Osteoblast (primary cell): ENCODE measurements at regions not wholly inside any gene's neighbourhood (a gene's known extent, or its start where the extent isn't known, plus 50 kb on each side); places are given as distances from the start of the nearest gene placed in this dataset.

ENCODE experiments used
- DNase-seq: peaks from one replicate; pipeline ENCODE4 v3.0.0; 2011; ENCODE audit warnings: low spot score, mixed read lengths; ENCODE audit not compliant: insufficient read length; ENCODE audit errors: missing footprints
- H2AFZ ChIP-seq: 2 replicates; pipeline ENCODE4 v1.6.0; 2011; ENCODE audit warnings: mild to moderate bottlenecking, low read length
- H3K27ac ChIP-seq: 2 replicates; pipeline ENCODE4 v1.5.1; 2011; ENCODE audit warnings: mild to moderate bottlenecking, low read depth, low read length, moderate library complexity
- H3K27me3 ChIP-seq: 2 replicates; pipeline ENCODE4 v1.6.0; 2012; ENCODE audit warnings: mild to moderate bottlenecking, control low read depth, inconsistent platforms, low read length, moderate library complexity; ENCODE audit not compliant: insufficient read depth
- H3K36me3 ChIP-seq: 2 replicates; pipeline ENCODE4 v1.5.1; 2011; ENCODE audit warnings: mild to moderate bottlenecking, low read length, control low read depth, moderate library complexity; ENCODE audit not compliant: insufficient read depth
- H3K4me1 ChIP-seq: 2 replicates; pipeline ENCODE4 v1.5.1; 2011; ENCODE audit warnings: mild to moderate bottlenecking, low read length, control low read depth, moderate library complexity; ENCODE audit not compliant: insufficient read depth
- H3K4me2 ChIP-seq: 2 replicates; pipeline ENCODE4 v1.6.0; 2011; ENCODE audit warnings: mild to moderate bottlenecking, low read length; ENCODE audit not compliant: insufficient read depth
- H3K4me3 ChIP-seq: fragments of 200-600 bp; sonication (generic); 3 replicates; pipeline ENCODE4 v1.5.1; 2012; ENCODE audit warnings: mild to moderate bottlenecking, low read length, inconsistent platforms; ENCODE audit not compliant: insufficient read depth
- H3K79me2 ChIP-seq: 2 replicates; pipeline ENCODE4 v1.6.0; 2012; ENCODE audit warnings: mild to moderate bottlenecking, low read length, control low read depth, inconsistent platforms; ENCODE audit not compliant: insufficient read depth
- H3K9me3 ChIP-seq: 2 replicates; pipeline ENCODE4 v1.5.1; 2011; ENCODE audit warnings: low read depth, low read length, control low read depth
- H4K20me1 ChIP-seq: 2 replicates; pipeline ENCODE4 v1.6.0; 2012; ENCODE audit warnings: mild to moderate bottlenecking, low read length, control low read depth; ENCODE audit not compliant: insufficient read depth
- CTCF ChIP-seq: IDR thresholded peaks from 2 replicates; pipeline ENCODE4 v1.5.1; 2011; ENCODE audit warnings: mild to moderate bottlenecking, low read depth, low read length, moderate library complexity; ENCODE audit errors: extremely low read depth

GRCh38 chr9:7906783-7907550 is 107.4 kb upstream of the DMAC1 start:
- Histone ChIP-seq H4K20me1 (no peaks in the 10 kb centered on the region), H3K4me3 (no peak overlapping the region), H3K4me1 (no peaks in the 10 kb centered on the region), H3K4me2 (no peak overlapping the region), H3K79me2 (no peaks in the 10 kb centered on the region), H3K9me3 (no peaks in the 10 kb centered on the region), H3K27me3 (no peaks in the 10 kb centered on the region), H3K27ac (no peak overlapping the region), H3K36me3 (no peaks in the 10 kb centered on the region), H2AFZ (no peak overlapping the region)
- DNase-seq: no peak
- no peak for TF ChIP-seq CTCF

- no peaks in the 10 kb centered on the region for H3K27me3 ChIP-seq
- no peaks in the 10 kb centered on the region for H3K4me1 ChIP-seq
- H2AFZ ChIP-seq: no peak overlapping the region
- no peaks in the 10 kb centered on the region for H3K36me3 ChIP-seq
- no peaks in the 10 kb centered on the region for H3K9me3 ChIP-seq
- H3K79me2 ChIP-seq: no peaks in the 10 kb centered on the region
- TF ChIP-seq CTCF: no peak
- no peak overlapping the region for H3K27ac ChIP-seq
- H3K4me2 ChIP-seq: no peak overlapping the region
- no peak for DNase-seq
- no peaks in the 10 kb centered on the region for H4K20me1 ChIP-seq
- no peak overlapping the region for H3K4me3 ChIP-seq
Measured at GRCh38 chr9:7901621-7902020, 102.0 kb upstream of the DMAC1 start.

GRCh38 chr9:7900541-7900940 is 101.0 kb upstream of the DMAC1 start:
- Histone ChIP-seq H2AFZ (no peak overlapping the region), H3K4me3 (no peak overlapping the region), H4K20me1 (no peaks in the 10 kb centered on the region), H3K4me2 (no peak overlapping the region), H3K27me3 (no peaks in the 10 kb centered on the region), H3K4me1 (no peaks in the 10 kb centered on the region), H3K36me3 (no peaks in the 10 kb centered on the region), H3K9me3 (no peaks in the 10 kb centered on the region), H3K79me2 (no peaks in the 10 kb centered on the region), H3K27ac (no peak overlapping the region)
- no peak for DNase-seq
- no peak for TF ChIP-seq CTCF

DNA sequence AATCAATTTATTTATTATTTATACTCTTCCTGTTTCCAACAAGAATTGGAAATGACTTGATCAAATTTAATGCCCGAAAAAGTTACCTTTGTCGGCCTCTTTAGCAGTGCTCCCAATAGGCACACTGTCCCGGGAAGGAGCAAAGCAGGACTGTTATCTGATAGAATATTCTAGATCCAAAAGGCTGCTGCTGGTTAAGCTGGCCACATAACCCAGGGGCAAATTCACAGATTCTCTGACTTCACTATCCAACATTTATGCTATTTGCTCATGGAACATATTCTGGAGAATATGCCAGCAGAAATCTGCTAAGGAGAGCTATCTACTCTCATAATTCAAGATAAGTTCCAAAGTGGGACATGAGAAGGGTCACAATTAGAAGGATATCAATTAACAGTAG is 100.2 kb upstream of the DMAC1 start:
- DNase-seq: no peak
- no peak for TF ChIP-seq CTCF

More for the DNA sequence above, 100.2 kb upstream of the DMAC1 start:
- Histone ChIP-seq H3K9me3 (no peaks in the 10 kb centered on the region), H3K79me2 (no peaks in the 10 kb centered on the region), H3K27ac (no peak overlapping the region), H2AFZ (no peak overlapping the region), H4K20me1 (no peaks in the 10 kb centered on the region), H3K4me2 (no peak overlapping the region), H3K4me3 (no peak overlapping the region), H3K27me3 (no peaks in the 10 kb centered on the region), H3K4me1 (no peaks in the 10 kb centered on the region), H3K36me3 (no peaks in the 10 kb centered on the region)
